Right lobe of liver (tissue), 4 donors: ENCODE measurements at regions not wholly inside any gene's neighbourhood (a gene's known extent, or its start where the extent isn't known, plus 50 kb on each side); places are given as distances from the start of the nearest gene placed in this dataset.

Experiments used
- CTCF ChIP-seq, 4 donors: fragments of 200-600 bp in 3 of 4; fragments of 450-650 bp in 1 of 4; IDR thresholded peaks; one replicate each; pipeline versions ENCODE4 v1.5.1 to v1.8.0; 2016 to 2022; ENCODE audit warnings: antibody characterized with exemption in 4 of 4, mild to moderate bottlenecking in 2 of 4
- POLR2A ChIP-seq: fragments of 450-650 bp; IDR thresholded peaks from one replicate; pipeline ENCODE4 v1.6.1; 2017; ENCODE audit warnings: antibody characterized with exemption, mild to moderate bottlenecking
- donor health status: DM: no; HTN: no; CAD: no.
- donor health status: DM: no; HTN: no; CAD: no.
- donor health status: DM: no; HTN: yes; CAD: no.

- TF ChIP-seq CTCF (IDR thresholded peaks at IDR 0.05) (no peak), POLR2A (no peak)
Observed at GRCh38 chr3:135739779-135740178, 225.7 kb upstream of the PPP2R3A start.
